ENCODE measurements at regions not wholly inside any gene's neighbourhood (a gene's known extent, or its start where the extent isn't known, plus 50 kb on each side); places are given as distances from the start of the nearest gene placed in this dataset.

DNA sequence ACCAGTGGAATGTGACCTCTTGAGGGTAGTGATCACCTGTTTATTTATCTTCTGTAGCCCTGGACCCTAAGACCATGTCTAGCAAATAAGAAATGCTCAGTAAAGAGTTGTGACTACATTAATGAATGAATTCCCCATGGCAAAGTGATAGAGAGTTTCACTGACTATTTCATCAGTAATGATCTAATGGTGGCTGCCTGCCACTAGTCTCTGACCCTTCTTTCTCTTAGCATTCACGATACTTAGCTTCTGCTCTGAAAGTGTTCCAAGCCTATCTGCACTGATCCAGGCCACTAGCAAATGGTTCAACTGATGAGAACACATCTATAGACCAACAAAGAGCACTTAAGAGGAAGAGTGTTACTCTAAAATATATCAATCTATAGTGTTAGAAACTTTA lies 50.0 kb upstream of the RASGEF1B start:
- DNase-seq (ENCODE audit: low spot score) = no peak
- no peak for FAIRE-seq
